ENCODE measurements at regions not wholly inside any gene's neighbourhood (a gene's known extent, or its start where the extent isn't known, plus 50 kb on each side); places are given as distances from the start of the nearest gene placed in this dataset.

GRCh38 chr3:64825404-64826120 is 137.8 kb upstream of the ADAMTS9 start:
- intact Hi-C loops (cut with DNase I; ENCODE audit: low total_unique reads), result no loop called here
- no peaks in the 10 kb centered on the region for H3K9me3 ChIP-seq

GRCh38 chr3:64824394-64824909 is 136.7 kb upstream of the ADAMTS9 start:
- intact Hi-C loops (cut with DNase I; ENCODE audit: low total_unique reads), result no loop called here
- H3K27ac ChIP-seq, result no peak overlapping the region
- no peak overlapping the region for H3K4me3 ChIP-seq
- H3K36me3 ChIP-seq, result no peaks in the 10 kb centered on the region
- no peak for DNase-seq
- no peak for TF ChIP-seq CTCF (IDR thresholded peaks at IDR 0.05)
- H3K27me3 ChIP-seq, result no peaks in the 10 kb centered on the region
- peaks cover 0 to 55% (median 4%) of the 10 kb centered on the region in 4 donors for H3K4me1 ChIP-seq
- no peaks in the 10 kb centered on the region for H3K9me3 ChIP-seq

More at GRCh38 chr3:64825404-64826120, 137.8 kb upstream of the ADAMTS9 start:
- Histone ChIP-seq H3K36me3 (no peaks in the 10 kb centered on the region), H3K27ac (no peak overlapping the region), H3K4me3 (no peak overlapping the region), H3K27me3 (no peaks in the 10 kb centered on the region), H3K4me1 (peaks cover 0 to 66% (median 6%) of the 10 kb centered on the region in 4 donors)
- DNase-seq, result no peak
- no peak for TF ChIP-seq CTCF (IDR thresholded peaks at IDR 0.05)

- Histone ChIP-seq H3K9me3 (no peaks in the 10 kb centered on the region), H3K27me3 (no peaks in the 10 kb centered on the region), H3K36me3 (no peaks in the 10 kb centered on the region), H3K4me1 (peaks cover 0 to 62% (median 23%) of the 10 kb centered on the region in 4 donors), H3K27ac (no peak overlapping the region), H3K4me3 (no peak overlapping the region)
- intact Hi-C loops (cut with DNase I; ENCODE audit: low total_unique reads), result no loop called here
- TF ChIP-seq CTCF (IDR thresholded peaks at IDR 0.05), result no peak
- DNase-seq, result no peak
Measured at GRCh38 chr3:64818196-64818595, 130.4 kb upstream of the ADAMTS9 start.

GRCh38 chr3:64816355-64816754 is 128.6 kb upstream of the ADAMTS9 start:
- no peak for TF ChIP-seq CTCF (IDR thresholded peaks at IDR 0.05)
- H3K9me3 ChIP-seq, result no peaks in the 10 kb centered on the region
- H3K27me3 ChIP-seq, result no peaks in the 10 kb centered on the region
- no peak overlapping the region for H3K4me3 ChIP-seq
- DNase-seq, result no peak
- H3K4me1 ChIP-seq, result peaks cover 0 to 44% (median 21%) of the 10 kb centered on the region in 4 donors
- no peak overlapping the region for H3K27ac ChIP-seq
- H3K36me3 ChIP-seq, result no peaks in the 10 kb centered on the region
- intact Hi-C loops (cut with DNase I; ENCODE audit: low total_unique reads), result no loop called here

- Histone ChIP-seq H3K4me1 (peaks cover 0 to 38% (median 21%) of the 10 kb centered on the region in 4 donors), H3K27ac (no peak overlapping the region), H3K9me3 (no peaks in the 10 kb centered on the region), H3K36me3 (no peaks in the 10 kb centered on the region), H3K4me3 (no peak overlapping the region), H3K27me3 (no peaks in the 10 kb centered on the region)
- DNase-seq, result no peak
- intact Hi-C loops (cut with DNase I; ENCODE audit: low total_unique reads), result no loop called here
- no peak for TF ChIP-seq CTCF (IDR thresholded peaks at IDR 0.05)
Measured at GRCh38 chr3:64815789-64816188, 128.0 kb upstream of the ADAMTS9 start.

Measured in tibial artery (tissue), 4 donors.